SKM-1 (cell line): ENCODE measurements at regions not wholly inside any gene's neighbourhood (a gene's known extent, or its start where the extent isn't known, plus 50 kb on each side); places are given as distances from the start of the nearest gene placed in this dataset.

Source experiments
- DNase-seq: peaks from one replicate; lab custom pipeline; 2025; ENCODE audit not compliant: unreplicated experiment; lab: John Stamatoyannopoulos, UW

DNA sequence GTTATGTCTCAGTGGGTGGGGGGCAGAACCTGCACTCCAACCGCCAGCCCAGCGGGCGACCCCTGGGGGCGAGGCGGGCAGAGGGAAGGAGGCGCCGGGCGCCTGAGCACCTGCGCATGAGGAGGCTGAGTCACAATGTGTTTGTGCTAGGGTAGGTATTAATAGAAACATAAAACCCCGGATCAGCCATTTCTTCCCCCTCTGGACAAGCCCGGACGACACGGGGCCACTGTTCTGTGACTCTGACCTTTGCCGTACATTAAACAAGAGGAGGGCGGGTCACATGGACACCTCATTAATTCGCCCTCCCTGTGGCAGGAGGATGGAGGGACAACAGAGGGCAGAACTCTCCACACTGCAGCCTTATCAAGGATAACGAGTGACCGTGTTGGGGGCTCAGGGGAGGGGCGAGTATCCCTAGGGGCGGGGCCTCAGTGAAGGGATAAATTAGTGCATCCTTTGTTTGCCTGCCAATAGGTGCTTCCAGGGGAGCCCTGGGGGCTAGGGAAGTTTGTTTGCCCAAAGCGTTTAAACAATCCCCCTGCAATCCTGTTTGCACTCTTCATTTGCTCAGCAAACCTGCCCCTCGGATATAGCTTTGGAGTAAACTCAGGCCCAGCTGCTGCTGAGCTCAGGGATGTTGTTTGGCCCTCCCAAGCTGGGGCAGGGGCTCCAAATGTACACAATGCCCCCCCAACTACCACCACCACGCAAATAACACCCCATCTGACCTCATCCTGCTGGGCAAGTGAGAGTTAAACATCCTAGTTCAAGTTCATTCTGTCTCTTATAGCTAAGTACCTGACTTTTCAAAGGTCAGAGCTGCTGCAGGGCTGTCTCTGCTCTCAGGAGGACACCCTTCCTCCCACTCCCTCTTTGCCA is 171.2 kb upstream of the GLI2 start:
- DNase-seq: no peak

DNA sequence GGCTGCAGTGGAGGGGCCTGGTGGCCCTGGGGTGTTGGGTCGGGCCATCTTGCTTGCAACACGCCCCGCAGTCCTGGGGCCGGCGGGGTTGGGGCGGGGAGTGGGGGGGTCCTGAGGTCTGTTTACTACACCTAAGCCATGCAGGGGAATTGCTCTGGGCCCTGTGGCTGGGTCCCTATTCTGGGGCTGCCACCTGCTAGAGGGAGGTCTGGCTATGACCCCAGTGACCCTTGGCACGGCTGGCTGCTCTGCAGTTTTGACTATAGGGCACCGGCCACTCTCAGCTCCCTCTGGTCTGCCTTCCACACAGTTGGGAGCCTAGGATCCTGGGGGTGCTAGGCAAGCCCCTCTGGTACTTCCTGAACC is 170.6 kb upstream of the GLI2 start:
- DNase-seq: no peak

DNA sequence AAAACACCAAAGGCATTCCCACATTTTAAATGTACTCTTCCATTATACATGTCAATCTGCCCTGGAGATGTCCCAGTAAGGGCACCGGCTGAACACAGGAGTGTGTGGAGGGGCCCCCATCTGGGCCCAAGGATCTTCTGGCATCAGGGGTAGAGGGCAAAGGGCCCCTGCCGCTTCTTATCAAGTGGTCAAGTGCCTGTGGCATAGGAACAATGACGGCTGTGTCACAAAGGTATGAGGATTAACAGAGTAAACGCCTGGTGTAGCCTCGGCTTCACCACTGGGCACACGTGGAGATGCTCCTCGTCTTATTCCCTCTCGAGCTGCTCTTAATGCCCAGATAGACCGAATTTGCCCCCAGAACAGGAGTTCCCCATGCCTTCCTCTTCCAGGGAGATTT is 169.7 kb upstream of the GLI2 start:
- no peak for DNase-seq

DNA sequence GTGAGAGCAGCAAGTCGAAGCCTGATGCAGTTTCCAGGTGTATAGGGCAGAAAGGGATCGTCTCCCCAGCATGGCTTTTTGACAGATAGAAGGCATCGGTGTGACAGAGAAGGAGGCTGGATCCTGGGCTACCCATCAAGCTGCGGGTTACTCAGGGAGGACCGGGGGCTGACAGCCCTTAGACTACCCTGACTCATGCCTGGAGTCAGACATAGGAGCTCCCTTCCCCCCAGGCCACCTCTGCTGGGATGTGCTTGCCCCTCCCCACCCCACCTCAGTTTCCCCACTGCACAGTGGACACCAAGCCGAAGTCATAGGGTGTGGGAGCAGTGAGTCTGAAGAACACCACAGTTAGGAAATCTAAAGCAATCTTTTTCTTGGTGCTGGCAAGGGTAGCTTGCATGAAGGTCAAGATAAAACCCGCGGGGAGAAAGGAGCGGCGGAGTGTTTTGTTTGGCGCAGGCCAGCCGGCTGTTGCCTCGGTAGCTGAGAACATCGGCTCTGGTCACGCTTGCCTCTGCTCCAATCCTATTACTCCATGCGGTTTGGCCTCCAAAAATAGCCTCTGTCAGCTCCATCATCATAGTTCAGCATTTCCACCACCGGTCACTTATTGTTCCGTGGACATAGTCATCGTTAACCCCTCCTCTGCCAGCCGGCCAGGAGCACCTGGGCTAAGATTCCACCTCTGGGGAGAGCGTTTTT is 169.2 kb upstream of the GLI2 start:
- DNase-seq: no peak

DNA sequence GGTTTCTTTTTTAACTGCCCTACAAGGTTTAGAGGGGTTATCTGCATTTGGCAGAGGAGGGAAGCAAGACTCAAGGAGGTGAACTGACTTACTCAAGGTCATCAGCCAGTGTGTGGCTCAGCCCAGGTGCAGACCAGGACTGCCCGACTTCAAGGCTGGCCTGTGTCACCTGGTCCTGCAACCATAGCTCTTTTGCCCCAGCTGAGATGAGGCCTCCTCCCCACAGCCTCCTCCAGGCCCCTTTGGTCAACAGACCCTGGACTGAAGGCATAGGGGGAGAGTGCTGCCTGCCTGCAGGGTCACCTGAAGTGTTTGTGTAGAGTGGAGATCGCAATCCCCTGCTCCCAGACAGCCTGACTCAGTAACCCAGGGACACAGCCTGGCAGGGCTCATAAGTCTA is 168.5 kb upstream of the GLI2 start:
- no peak for DNase-seq

DNA sequence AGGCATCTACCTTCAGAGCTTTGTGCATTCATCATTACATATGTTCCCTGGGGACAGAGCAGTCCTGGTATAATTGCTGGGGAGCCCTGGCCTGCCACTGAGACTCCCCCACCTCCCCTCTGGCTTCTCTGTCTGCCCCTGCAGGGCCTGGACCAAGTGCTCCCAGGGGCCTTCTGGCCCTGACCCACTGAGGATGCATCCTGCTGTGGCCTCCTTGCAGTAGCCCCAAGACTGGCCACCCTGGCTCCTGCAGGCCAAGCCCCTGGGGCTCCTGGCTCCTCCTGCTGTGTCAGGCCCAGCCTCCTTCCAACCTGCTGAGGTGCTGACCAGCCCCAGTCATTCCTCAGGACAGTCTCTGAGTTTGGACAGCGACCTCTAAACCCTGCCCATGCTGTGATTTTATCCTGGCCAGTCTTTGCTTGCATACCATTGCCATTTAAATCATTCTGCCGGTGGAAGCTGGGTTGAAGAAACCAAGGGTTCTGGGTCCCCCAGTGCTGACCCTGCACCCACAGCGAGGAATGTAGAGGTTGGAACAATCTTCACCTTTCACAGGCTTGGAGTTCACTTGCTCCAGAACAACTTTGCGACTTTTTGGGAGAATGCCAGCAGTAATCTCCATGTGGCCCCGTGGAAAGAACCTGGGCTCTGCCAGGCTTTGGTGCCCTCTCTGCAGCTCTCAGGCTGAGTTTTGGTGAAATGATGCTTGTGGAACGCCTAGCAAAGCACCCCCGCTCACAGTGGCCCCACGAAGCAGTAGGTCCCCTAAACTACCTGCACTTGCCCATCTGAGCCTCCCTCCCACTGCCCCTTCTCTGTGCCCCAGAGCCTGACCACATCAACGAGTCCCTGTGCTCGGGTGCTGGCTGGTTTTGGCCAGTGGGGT is 167.3 kb upstream of the GLI2 start:
- DNase-seq: no peak

DNA sequence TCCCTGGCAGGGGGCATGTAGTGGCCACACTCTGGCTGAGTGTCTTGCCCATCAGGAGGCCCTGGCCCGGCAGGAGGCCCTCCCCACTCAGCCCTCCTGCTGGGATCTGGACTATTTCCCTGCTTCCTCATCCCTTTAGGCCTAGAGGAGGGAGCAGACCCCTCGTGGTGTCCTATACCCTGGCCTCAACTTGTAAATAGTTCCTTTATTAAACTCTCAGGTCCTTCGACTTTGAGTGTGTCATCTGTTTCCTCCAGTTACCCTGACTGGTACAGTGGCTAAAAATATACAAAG is 166.7 kb upstream of the GLI2 start:
- no peak for DNase-seq

DNA sequence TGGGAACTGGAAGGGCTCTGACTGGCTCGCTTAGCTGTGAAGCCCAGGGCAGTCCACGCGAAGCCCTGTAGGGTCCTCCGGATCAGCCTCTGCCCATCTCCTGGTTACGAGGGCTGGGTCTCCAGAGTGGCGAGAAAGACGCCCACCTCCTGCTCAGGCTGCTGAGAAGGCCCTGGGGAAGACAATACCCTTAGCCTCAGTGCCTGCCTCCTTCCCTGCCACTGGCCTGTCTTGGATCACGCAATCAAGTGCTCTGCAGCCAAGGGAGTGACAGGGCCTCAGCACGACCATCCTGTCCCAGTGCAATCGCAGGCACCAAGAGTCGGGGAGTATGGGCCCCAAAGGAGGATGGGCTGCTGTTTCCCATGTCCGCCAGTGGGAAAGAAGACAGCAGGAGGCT is 165.7 kb upstream of the GLI2 start:
- no peak for DNase-seq

DNA sequence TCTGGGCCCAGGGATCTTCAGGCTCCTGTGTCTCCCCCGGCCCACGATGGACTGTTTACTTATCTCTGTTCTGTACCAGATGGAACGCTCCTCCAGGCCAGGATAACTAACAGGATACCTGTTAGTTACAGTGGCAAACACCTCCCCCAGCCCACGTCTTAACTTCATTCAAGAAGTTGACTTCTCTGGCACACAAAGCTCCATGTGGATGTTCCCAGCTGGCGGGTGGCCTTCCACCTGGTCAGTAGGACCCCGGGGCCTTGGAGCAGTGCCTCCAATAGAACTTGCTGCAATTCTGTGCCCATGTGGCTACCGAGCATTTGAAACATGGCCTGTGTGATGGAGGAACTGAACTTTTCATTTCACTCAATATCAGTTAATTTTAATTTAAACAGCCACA is 165.1 kb upstream of the GLI2 start:
- no peak for DNase-seq

DNA sequence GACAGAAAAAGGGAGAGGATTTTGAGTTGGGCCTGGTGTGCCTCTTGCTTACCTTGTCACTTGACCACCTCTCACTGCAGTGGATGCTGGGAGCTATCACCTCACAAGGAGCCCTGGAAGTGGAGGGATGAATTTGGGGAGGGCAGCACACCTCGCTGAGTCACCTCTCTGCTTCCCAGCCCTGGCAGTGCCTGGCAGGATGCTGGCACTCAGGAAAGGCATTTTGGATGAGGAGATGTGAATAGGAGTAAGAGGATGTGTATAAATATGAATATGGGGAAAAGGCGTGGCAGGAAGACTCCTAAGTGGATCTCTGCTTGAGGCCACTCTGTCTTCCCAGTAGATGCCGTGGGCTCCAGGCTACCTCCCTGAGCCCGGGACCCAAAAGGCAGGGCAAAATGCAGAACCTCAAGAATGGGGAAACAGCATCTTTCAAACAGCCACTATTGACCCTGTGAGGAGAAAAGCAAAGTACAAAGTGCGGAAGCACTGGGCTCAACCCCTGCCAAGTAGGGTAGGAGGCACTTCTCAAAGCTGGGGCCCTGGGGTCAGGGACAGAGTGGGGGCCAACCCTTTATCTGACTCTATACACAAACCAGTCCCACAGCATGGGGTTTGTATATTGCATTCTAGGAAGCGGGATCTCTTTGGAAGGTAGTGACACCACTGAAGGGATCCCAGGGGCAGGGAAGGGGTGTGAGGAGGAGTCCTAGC is 164.5 kb upstream of the GLI2 start:
- DNase-seq: no peak

DNA sequence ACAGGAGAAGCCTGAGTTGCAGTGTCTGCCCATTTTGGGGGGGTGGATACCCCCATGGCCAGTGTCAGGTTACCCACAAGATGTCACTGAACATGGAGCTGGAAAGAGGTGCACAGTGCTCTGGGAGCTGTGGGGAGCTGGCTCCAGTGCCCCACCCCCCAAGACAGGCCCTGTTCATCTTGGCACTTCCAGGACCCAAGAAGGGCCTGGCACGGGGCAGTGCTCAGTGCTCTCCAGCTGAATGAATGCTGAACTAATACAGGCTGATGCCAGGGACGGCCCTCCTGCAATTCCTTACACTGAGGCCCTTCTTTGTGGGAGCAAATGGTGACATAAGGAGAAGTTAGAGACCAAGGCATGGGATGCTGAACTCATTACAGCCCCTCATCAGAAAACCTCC is 163.4 kb upstream of the GLI2 start:
- no peak for DNase-seq

DNA sequence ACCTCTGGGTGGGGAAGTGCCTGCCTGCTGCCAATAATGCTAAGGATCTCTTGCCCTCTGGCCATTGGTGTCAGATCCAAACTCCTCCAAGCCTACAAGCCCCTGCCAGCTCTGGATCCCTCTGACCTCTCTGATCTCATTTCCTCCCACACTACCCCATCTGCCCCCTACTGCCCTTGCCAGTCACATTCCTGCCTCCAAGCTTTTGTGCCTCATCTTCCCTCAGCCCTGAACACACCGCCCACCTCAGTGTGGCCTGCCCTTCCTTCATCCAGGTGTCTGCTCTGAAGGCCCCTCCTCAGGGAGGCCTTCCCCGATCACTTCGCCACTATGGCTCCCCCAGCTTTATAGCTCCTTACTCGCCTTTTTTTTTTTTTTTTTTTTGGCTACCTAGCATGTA is 161.0 kb upstream of the GLI2 start:
- DNase-seq: no peak

DNA sequence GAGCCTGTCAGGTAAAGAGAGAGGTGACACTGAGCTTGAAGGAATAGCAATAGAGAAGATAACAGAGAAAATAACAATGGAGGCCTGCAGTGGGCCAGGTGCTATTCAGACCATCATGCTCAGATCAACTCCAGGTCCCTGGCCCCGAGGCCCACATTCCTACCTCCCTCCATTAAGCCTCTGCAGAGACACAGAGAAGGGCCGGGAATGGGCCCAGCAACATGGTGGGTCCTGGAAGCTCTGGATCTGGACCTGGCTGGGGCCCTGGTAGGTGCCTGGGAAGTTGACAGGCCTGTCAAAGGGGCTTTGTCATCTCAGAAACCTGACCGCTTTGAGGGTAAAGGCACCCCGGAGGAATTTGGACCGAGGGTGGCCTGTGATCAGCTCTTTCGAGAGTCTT is 159.7 kb upstream of the GLI2 start:
- no peak for DNase-seq

DNA sequence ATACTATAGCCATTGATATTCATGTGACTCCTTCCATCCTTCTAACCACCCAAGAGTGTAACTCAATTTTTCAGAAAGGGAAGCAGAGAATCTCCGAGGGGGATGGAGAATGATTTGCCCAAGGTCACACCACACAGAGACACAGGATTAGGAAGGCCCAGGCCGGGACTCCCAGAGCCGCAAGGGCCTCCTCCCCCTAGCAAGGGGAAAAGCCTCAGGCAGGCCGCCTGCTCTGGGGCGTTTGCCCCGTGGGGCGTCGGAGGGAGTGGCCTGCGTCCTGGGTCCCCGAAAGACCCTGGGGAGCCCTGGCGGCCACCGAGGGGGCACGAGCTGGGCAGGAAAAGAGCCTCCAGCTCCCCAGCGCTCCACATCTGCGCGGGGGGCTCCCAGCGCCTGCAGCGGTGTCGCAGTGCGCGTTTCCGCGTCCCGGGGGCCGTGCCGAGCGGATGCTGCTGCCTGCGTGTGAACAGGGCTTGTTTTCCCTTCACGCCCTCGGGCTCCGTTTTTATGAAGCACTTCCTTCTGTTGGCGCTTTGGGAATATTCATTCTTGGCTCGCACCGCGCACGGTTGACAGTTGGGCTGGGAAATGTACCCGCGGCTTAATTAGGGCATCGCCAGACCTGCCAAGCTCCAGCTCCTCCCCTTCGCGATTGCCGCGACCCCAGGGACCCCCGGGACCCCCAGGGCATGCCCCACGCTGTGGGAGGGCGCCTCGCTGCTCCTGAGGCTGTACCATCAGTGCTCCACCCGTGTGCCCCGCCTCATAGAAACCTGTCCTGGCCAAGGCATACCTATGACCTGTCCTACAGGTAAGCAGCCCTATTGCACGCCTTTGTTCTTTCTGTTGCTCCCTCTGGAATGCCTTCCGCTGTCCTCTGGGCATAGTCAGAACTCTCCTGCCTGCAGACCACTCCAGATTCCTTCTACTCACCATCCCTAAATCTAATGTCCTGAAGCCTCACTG is 158.9 kb upstream of the GLI2 start:
- no peak for DNase-seq

DNA sequence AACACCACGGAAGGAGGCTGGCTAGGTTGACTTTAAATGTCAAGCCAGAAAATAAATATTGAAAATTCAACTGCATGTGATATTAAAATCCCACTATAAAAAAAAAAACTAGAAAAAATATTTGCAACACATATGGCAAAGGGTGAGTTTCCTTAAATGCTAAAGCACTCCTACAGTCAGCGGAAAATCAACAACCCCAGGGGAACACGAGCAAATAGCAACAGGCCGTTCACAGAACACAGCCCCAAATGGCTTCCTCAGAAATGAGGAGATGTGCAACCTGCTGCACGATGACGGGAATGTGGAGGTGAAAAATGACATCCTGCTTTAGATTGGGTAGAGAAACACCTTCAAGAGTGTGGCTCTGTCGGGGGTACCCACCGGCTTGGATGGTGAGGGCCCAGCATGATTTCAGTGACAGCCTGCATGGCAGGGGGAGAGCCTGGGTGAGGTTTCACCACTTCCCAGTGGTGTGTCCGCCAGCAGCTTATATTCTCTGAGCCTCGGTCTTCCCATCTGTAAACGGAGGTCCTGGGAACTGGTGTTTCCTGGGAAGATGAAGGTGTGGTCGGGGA is 157.9 kb upstream of the GLI2 start:
- DNase-seq: no peak

DNA sequence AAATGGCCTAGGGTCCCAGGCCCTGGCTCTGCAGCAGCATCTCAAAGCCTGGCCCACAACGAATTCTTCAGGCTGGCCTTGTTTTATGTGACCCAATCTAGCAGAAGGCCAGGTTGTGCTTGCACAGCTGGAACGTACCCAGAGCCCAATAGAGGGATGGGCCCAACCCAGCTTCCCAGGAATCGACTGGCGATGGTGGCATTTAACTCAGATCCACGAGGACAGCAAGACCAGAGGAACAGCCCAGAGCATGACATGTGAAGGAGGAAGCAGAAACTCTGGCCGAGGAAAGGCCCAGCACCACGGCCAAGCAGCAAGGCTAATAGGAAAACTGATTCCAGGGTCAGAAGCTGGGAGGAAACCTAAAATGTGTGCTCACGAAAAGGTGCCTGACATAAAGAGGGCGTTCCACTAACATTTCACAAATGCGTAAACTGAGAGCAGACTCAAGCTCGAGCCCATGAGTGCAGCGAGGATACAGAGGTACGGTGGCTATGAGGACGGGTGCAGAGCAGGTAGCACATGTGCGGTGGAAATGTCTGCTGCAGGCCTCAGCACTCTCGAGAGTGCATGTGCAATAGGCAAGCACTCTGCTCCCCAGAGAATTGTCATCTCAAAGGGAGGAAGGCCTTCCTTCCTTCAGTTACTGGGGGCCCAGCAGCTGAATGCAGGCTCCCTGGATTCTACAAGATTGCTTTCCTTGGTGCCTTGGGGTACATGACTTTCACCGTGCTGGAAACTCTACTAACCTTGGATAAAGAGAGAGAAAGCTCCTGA is 156.9 kb upstream of the GLI2 start:
- DNase-seq: no peak

DNA sequence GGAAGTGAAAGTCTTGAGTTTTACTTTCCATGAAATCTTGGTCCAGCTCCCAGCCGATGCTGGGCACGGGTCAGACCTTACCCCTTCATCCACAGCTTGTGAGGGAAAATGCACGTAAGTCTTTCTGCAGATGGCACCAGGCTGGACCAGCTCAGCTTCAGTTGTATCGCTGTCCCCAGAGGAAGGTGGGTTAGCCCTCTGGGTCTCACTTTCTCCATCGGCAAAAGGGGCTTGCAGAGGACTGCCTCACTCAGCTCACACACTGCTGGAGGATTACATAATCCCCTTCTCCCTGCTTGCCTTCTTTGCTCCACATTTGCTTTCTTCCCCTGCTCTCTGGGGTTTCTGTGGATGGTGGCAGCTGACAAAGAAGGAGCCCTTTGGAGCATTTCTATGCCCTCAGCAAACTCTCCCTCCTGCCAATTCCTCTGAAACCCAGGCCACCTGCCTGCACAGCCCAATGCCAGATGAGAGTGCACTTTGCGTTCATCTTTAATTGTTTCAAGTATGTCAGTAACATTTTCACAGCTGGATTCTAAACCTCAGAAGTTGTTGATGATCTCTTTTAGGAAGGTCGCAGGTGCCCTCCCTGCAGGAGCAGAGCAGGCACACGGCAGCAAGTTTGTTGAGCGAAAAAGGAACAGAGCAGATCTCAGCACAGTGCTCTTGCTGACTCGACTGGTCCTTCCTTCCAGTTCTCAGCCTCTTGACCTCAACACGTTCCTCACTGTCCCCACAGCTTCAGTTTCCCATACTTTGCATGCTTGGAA is 155.6 kb upstream of the GLI2 start:
- DNase-seq: no peak

DNA sequence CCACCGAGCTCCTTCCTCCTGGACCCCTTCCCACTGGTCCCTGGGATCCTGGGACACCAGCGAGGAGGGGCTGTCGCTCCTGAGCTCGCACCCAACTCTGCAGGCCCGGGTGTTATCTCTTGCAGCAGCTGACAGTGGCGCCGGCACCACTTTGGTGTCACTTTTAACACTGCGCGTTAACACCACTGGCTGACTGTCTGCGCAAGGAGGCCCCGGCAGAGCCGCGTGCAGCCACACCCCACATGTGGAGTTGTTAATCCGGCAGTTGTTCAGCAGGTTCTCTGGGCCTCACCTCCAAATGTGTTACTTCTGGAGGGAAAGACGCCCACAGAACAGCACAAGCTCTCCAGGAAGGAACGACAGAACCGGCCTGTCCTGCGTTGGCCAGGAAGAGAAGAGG is 155.0 kb upstream of the GLI2 start:
- no peak for DNase-seq
